HG03565 (cell line): ENCODE measurements at regions not wholly inside any gene's neighbourhood (a gene's known extent, or its start where the extent isn't known, plus 50 kb on each side); places are given as distances from the start of the nearest gene placed in this dataset.

Experiments
- ATAC-seq: cut with Tn5 transposase; IDR thresholded peaks from one replicate; pipeline ENCODE4 v1.9.1; 2021; ENCODE audit warnings: mild to moderate bottlenecking, moderate library complexity; ENCODE audit not compliant: unreplicated experiment

- no peak for ATAC-seq
These were observed 676.3 kb upstream of the GRAMD2B start for GRCh38 chr5:125746917-125747316.

DNA sequence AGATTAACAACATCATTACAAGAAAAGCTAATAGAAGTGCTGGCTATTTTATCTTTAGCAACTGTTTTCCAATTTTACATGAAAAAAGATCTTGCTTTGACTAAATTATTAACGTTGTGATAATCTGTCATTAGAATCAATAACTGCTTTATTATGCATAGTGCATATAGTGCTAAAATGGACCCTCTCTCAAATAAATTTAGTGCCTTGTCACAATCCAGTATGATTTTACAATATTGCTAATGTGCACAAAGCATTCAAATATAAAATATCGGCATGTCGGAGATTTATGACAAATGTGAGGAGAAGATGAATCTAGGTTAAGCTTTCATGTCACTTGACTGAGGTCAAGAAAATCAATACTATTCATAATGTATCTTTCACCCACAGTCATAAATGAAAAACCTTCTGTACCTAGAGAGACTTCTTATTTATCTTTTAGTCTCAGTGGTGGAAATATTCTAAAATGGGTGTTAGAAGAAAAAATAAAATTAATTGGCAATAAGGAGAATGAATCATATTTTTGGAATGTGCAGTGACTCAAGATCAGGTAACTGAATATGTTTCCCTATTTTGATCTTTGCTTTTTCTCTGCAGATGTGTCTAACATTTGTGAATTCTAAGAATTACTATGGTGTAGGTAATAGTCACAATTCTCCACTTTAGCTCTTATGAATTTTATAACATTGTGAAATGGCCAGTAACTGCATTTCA is 672.9 kb upstream of the GRAMD2B start:
- ATAC-seq = no peak

DNA sequence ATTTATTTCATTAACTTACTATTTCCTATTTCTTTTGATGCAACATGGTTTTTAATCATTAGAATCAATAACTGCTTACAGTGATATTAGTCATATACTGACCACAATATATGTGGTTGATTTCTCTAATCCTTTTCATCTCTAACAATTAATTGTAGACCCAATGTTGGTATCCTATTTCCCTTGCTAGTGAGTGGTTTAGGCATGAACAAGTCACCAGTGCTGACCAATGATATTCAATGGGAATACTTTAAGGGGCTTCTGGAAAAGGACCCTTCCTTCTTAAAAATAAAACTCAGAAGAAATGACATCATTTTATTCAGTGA is 672.4 kb upstream of the GRAMD2B start:
- ATAC-seq = no peak

GRCh38 chr5:125756456-125756855 is 666.8 kb upstream of the GRAMD2B start:
- ATAC-seq = no peak

DNA sequence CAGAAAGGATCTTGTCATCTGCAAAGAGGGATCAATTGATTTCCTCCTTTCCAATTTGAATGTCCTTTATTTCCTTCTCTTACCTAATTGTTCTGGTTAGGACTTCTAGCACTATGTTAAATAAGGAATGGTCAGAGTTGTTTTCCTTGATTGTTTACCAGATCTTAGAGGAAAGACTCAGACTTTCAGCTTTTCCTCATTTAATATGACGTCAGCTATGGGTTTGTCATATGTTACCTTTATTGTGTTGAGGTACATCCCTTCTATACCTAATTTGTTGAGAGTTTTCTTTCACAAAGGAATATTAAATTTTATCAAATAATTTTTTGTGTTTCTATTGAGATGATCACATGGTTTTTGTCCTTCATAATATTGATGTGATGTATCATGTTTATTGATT is 656.5 kb upstream of the GRAMD2B start:
- ATAC-seq = no peak

DNA sequence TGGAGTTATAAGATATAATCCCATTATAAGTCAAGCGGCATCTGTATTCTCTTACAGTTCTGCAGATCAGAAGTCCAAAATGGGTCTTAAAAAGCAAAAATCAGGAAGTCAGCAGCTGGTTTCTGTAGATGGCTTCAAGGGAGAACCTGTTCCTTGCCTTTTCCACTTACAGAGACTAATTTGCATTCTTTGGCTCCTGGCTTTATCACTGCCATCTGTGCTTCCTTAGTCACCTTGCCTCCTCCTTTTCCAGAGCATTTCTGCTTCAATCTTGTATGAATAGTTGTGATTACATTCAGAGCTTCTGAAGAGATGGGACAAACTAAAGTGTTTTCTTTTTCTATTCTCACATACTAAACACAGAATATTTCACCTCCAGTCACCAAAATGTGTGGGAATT is 647.3 kb upstream of the GRAMD2B start:
- no peak for ATAC-seq

DNA sequence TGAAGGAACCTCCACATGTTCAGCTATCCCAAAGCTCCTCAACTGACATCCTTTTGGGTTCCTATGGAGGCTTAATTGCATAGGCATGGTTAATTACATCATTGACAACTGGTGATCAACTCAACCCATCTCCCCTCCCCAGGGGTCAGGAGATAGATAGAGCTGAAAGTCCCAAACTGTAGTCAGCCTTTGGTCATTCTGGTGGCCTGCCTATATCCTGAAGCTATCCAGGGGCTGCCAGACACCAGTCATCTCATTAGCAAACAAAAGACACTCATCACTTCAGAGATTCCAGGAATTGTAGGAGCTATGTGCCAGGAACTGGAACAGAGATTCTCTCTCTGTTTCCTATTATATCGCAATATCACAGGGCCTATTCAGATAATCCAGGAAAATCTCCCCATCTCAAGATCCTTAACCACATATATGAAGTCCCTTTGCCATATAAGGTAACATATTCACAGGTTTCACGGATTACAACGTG is 646.5 kb upstream of the GRAMD2B start:
- ATAC-seq = no peak

DNA sequence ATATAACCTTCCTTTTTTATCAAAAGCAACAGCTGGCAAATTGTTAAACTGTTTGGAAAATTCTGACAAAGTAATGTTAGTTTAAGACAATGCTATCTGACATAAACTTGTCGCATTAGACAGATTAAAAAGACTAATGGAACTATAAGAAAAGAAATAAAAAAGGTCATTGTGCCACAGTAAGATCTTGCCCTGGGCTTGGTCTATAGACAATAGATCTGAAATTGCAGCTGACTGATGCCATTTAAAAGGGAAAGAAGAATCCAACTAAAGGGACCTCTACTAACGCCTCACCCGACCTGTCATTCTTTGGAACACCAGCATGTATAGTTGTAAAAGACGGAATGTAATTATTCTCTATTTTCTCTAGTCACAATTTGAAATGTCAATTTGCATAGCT is 644.4 kb upstream of the GRAMD2B start:
- ATAC-seq = no peak

DNA sequence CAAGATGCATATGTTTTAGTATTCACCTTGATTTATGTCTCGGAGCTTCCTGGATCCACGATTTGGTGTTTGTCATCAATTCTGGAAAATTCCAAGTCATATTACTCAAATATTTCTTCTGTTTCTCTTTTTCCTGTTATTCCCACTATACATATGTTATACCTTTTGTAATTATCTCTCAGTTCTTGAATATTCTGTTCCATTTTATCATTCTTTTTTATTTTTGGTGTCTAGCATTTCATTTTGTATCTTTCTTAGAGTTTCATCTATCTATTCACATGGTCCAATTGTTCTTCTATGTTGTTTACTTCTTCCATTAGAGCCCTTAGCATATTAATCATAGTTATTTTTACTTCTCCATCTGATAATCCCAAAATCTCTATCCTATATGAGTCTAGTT is 637.8 kb upstream of the GRAMD2B start:
- ATAC-seq = no peak

DNA sequence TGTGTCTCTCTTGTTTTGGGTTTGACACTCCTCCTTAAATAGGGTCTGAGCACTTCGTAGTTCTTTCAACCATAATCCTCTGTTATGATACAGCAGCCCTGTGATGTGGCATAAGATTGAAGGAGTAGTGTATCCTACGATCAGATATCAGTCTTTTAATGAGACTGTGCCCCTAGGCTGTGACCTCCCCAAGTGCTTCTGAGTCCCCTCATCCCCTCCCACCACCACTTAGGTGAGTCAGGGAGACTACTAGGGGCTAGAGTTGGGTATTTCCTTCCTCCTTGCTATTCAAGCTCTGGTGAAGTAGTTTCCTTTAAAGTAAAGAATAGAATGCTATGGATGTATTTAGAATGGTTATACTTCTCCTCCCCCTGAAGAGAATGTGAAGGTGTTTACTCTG is 637.2 kb upstream of the GRAMD2B start:
- ATAC-seq = no peak

- no peak for ATAC-seq
These were observed 629.7 kb upstream of the GRAMD2B start for GRCh38 chr5:125793470-125793869.

DNA sequence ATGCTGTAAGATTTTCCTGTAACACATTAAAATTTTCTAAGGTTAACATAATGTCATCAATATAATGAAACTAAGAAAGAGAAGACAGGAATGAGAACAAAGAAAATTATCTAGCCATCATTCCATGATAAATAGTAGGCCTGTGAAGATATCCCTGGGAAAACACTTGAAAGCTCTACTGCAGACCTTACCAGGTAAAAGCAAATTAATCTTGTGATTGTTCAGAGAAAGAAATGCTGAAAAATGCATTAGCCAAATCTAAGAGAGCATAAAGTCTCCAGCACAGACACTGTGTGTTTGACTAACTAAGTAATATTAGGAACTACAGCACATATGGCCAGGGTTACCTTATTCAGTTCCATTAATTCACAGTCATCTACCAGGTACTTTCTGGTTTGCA is 628.3 kb upstream of the GRAMD2B start:
- no peak for ATAC-seq

- no peak for ATAC-seq
These were observed 624.9 kb upstream of the GRAMD2B start for GRCh38 chr5:125798307-125798706.

DNA sequence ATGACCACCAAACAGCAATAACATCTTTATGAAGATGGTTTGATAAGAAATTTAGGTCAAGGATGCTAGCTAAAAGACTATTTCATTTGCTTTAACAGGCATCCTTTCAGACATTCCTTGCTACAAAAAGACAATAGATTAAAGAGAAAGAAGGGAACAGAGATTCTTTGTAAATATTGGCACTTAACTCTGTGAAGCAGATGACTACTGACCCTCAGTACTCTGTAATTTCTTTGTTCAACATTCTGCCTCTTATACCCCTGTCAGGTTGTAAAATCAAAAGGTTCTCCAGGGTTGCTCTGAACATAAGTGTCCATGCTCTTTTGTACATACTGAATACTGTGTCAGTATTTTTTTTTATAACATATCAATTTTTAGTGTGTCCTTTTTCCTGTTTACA is 610.6 kb upstream of the GRAMD2B start:
- no peak for ATAC-seq

DNA sequence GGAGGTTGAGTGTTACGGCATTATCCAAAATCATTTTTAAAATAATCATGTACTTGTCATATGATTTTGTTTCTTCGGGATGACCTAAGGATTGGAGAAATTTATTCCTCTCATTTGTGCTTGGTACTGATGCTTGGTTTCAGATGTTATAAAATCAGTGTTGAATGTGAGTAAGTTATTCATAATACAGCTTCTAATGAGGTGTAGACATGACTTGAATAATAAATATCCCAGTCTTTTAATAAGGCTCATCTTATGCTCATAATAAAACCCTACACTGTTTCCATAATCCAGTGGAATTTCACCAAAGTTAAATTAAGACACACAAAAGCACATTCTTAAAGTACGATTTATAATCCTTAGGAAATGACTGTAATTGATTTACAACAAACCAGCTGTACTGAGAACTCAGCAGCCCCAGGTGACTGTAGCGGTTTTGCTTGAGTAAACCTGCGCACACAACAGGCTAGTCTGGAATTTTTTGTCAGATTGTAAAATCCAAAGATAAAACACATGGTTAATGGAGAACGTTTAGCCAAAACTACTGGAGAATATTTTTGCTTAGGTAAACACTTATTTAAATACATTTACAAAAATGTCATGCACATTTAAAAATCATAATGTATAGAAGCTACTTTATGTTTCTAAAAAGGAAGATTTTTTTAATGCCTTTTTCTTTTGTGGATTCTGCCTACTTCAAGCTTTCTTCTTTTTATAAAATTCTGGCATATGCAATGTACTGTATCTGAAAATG is 609.8 kb upstream of the GRAMD2B start:
- ATAC-seq = no peak

- no peak for ATAC-seq
These were observed 609.1 kb upstream of the GRAMD2B start for GRCh38 chr5:125814119-125814518.

DNA sequence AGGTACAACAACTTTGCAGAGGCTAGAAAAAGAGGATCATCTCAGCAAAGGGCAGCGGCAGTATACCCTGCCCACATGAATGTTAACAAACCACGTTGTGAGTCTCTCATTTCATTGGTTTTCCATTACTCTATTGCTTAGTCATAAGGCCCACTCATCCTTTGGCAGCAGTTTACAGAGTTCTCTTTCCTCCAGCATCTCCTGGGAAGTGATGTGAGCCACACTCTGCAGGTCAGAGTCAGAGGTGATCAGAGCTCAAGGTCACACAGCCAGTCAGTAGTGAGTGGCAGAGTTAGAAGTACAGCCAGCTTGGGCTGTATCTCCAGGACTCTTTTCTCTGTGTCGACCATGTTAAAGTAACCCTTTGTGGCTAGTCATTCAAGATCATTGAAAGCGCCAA is 599.6 kb upstream of the GRAMD2B start:
- no peak for ATAC-seq

DNA sequence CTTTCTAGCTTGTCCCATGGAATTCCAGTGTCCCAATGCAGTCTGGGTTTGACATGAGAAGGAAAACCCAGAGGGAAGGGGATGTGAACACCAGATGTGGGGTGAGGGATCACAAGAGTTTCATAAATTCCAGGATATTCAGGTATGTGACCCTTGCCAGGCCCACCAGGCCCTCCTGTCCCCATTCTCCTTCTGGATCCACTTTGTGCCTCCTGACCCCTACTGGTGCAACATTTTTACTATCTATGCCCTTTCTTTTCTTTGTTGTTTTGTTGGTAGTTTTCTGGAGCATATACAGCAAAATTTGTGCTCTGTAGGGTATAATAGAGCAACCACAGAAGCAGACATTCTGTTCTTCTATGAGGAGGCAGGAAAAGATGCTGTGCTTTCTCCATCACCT is 597.0 kb upstream of the GRAMD2B start:
- no peak for ATAC-seq

- peak; percentile 92 for ATAC-seq
These were observed 593.9 kb upstream of the GRAMD2B start for GRCh38 chr5:125829349-125829748.

- no peak for ATAC-seq
These were observed 589.8 kb upstream of the GRAMD2B start for GRCh38 chr5:125833398-125833797.

DNA sequence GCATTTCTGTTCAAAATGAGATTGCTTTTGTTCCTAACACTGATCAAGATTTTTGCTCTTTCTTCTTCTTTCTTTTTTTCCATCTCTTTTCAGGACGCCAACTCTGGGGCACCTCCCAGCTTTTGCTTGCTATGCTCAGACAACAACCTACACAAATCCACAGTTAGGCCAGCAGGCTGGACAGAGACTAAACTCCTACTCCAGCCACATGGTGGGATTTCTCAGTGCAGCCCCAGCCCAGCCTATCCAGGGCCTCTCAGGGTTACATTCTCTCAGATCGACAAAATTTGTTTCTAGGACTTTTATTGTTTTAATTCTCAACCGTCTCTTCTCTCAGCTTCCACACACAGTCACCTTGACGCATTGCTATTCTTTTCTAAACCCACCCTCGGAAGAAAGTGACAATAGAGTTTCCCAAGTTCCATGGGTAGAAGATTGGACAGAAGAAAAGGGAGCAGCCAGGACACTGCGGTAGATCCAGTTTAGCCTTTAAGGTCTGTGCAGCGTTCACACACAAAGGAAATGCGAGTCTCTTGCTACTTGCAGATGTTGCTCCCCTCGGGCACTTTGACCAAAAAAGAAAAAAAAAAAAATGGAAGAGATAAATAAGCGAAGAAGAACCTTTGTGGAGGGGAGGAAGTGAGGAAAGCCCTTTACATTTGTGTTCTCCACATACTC is 588.6 kb upstream of the GRAMD2B start:
- ATAC-seq = no peak
